ENCODE measurements at regions not wholly inside any gene's neighbourhood (a gene's known extent, or its start where the extent isn't known, plus 50 kb on each side); places are given as distances from the start of the nearest gene placed in this dataset.

- Histone ChIP-seq H2AFZ (ENCODE audit: low read depth, low read length) (no peak overlapping the region), H3K4me3 (ENCODE audit: low read depth in 1 of 2, low read length in 2 of 2) (no peak overlapping the region), H3K27me3 (ENCODE audit: insufficient read depth, low read length, poor library complexity) (no peaks in the 10 kb centered on the region), H3K9me3 (ENCODE audit: insufficient read depth, low read length, severe bottlenecking) (no peaks in the 10 kb centered on the region), H3K4me2 (ENCODE audit: insufficient read depth, low read length) (no peak overlapping the region), H3K36me3 (ENCODE audit: insufficient read depth, low read length) (peaks cover 5% of the 10 kb centered on the region; the same call in 1 of the 2 replicates), H3K4me1 (ENCODE audit: insufficient read depth, low read length) (0 out of 2 replicates have a peak, but pooled peaks cover 3% of the 10 kb centered on the region), H4K20me1 (ENCODE audit: insufficient read depth, low read length) (no peaks in the 10 kb centered on the region), H3K9ac (ENCODE audit: low read depth, low read length) (no peak overlapping the region), H3K27ac (ENCODE audit: low read length) (peak overlapping the region; percentile 28; the same call in 1 of the 2 replicates), H3K79me2 (ENCODE audit: insufficient read depth, low read length) (no peaks in the 10 kb centered on the region)
- no peak for ATAC-seq (ENCODE audit: insufficient read depth, low read depth)
- TF ChIP-seq CTCF (IDR thresholded peaks at IDR 0.05; ENCODE audit: borderline replicate concordance, extremely low read depth, low read length, poor library complexity, severe bottlenecking) (no peak), EZH2 (IDR thresholded peaks at IDR 0.05; ENCODE audit: borderline replicate concordance, low read depth, low read length, severe bottlenecking) (no peak)
- no peak for DNase-seq
Measured at GRCh38 chr2:181341855-181342600, 115.2 kb upstream of the ITGA4 start.

- H3K4me2 ChIP-seq (ENCODE audit: insufficient read depth, low read length), result no peak overlapping the region
Measured at GRCh38 chr2:181348107-181348837, 108.9 kb upstream of the ITGA4 start.

GRCh38 chr2:181352158-181352557, 105.0 kb upstream of the ITGA4 start:
- peaks cover 11% of the 10 kb centered on the region for H3K4me1 ChIP-seq (ENCODE audit: insufficient read depth, low read length)
- H4K20me1 ChIP-seq (ENCODE audit: insufficient read depth, low read length), result no peaks in the 10 kb centered on the region
- H3K4me2 ChIP-seq (ENCODE audit: insufficient read depth, low read length), result no peak overlapping the region
- H3K9ac ChIP-seq (ENCODE audit: low read depth, low read length), result no peak overlapping the region
- H2AFZ ChIP-seq (ENCODE audit: low read depth, low read length), result no peak overlapping the region
- ATAC-seq (ENCODE audit: insufficient read depth, low read depth) (no peak), DNase-seq (no peak)
- no peak overlapping the region for H3K4me3 ChIP-seq (ENCODE audit: low read depth in 1 of 2, low read length in 2 of 2)
- H3K79me2 ChIP-seq (ENCODE audit: insufficient read depth, low read length), result no peaks in the 10 kb centered on the region
- no peaks in the 10 kb centered on the region for H3K9me3 ChIP-seq (ENCODE audit: insufficient read depth, low read length, severe bottlenecking)
- H3K27me3 ChIP-seq (ENCODE audit: insufficient read depth, low read length, poor library complexity), result no peaks in the 10 kb centered on the region
- TF ChIP-seq EZH2 (IDR thresholded peaks at IDR 0.05; ENCODE audit: borderline replicate concordance, low read depth, low read length, severe bottlenecking), result no peak
- TF ChIP-seq CTCF (IDR thresholded peaks at IDR 0.05; ENCODE audit: borderline replicate concordance, extremely low read depth, low read length, poor library complexity, severe bottlenecking), result no peak
- H3K36me3 ChIP-seq (ENCODE audit: insufficient read depth, low read length), result no peaks in the 10 kb centered on the region
- H3K27ac ChIP-seq (ENCODE audit: low read length), result no peak overlapping the region

More at GRCh38 chr2:181348107-181348837, 108.9 kb upstream of the ITGA4 start:
- H3K27me3 ChIP-seq (ENCODE audit: insufficient read depth, low read length, poor library complexity), result no peaks in the 10 kb centered on the region
- H3K9ac ChIP-seq (ENCODE audit: low read depth, low read length), result no peak overlapping the region
- TF ChIP-seq CTCF (IDR thresholded peaks at IDR 0.05; ENCODE audit: borderline replicate concordance, extremely low read depth, low read length, poor library complexity, severe bottlenecking), result no peak
- TF ChIP-seq EZH2 (IDR thresholded peaks at IDR 0.05; ENCODE audit: borderline replicate concordance, low read depth, low read length, severe bottlenecking), result no peak
- H2AFZ ChIP-seq (ENCODE audit: low read depth, low read length), result no peak overlapping the region
- H3K9me3 ChIP-seq (ENCODE audit: insufficient read depth, low read length, severe bottlenecking), result no peaks in the 10 kb centered on the region
- H3K27ac ChIP-seq (ENCODE audit: low read length), result no peak overlapping the region
- no peaks in the 10 kb centered on the region for H3K79me2 ChIP-seq (ENCODE audit: insufficient read depth, low read length)
- ATAC-seq (ENCODE audit: insufficient read depth, low read depth) (0 out of 3 replicates have a peak, but pooled peaks have one; percentile 27), DNase-seq (no peak)
- H3K36me3 ChIP-seq (ENCODE audit: insufficient read depth, low read length), result no peaks in the 10 kb centered on the region
- H4K20me1 ChIP-seq (ENCODE audit: insufficient read depth, low read length), result no peaks in the 10 kb centered on the region
- H3K4me1 ChIP-seq (ENCODE audit: insufficient read depth, low read length), result peaks cover 11% of the 10 kb centered on the region
- H3K4me3 ChIP-seq (ENCODE audit: low read depth in 1 of 2, low read length in 2 of 2), result no peak overlapping the region
